ENCODE measurements at regions not wholly inside any gene's neighbourhood (a gene's known extent, or its start where the extent isn't known, plus 50 kb on each side); places are given as distances from the start of the nearest gene placed in this dataset.
A peak's percentile ranks its signal among the peaks of the same experiment; 100 is the strongest.

DNA sequence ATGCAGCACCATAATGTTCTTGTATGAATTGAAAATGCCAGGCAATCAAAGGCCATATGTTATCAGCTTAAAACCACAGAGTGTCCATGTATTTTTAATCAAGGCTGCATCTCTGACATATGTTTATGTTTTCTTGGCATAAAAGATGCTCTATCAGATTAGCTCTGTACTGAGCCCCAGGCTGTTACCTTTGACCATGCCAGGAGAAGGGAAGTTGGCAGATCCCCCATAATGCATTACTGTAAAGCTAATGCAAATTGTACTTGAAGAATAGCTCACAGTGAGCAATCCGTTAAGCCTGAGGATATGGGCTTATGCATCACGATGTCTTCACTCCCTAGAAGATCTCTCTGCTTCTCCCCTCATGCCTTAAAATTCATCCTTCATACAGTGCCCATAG, 414.4 kb downstream of the BRINP1 start:
- peak; percentile 66 for DNase-seq (ENCODE audit: low spot score)

DNA sequence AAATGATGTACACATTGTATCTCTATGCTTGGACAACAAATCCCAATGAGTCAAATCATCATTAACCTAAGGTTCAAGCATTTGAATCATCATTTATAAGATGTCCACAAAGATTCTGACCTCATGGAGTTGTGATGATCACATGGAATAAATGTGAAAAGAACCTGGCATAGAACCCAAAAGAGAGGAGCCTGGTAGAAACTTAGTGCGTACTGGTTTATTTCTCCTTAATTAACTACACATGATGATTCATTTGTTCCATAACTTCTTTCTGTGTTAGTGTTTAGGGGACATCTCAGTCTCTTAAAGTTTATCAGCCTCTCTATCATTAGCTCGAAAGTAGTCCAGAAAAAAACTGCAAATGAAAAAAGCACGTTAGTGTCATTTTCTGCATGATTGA, 411.6 kb downstream of the BRINP1 start:
- DNase-seq (ENCODE audit: low spot score), result no peak

DNA sequence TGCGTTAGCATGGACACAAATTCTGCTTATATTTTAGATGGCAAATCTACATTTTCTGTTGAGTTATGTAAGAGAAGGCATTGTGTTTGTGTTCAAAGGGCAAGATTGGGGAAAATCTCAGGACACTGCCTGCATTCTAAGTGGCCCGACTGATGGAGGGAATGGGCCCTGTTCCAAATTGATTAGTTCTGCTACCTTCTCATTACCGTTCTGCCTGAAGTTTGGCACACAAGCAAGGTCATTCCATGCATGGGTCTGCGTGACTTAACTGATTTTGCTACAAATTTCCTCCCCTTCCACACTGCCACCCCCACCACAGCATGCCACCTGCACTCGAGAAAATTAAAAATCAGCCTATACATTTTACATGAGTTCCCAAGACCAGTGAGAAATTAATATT, 409.9 kb downstream of the BRINP1 start:
- no peak for DNase-seq (ENCODE audit: low spot score)

DNA sequence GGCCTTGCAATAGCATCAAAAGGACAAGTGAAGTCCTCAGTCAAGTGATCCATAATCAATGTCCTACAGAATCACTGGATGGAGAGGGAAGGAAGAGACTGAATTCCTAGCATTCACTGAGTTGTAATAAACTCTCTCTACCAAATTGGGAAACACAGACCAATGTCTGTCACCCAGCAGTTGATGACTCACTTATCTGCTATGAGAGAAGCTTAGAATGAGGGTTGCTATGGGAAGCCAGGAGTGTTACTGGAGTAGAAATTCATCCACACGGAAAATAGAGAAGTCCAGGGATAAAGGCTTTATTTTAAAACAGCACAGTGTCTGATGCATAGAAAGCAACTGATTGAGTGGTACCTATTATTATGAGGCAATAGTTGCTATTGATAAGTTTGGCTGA, 407.4 kb downstream of the BRINP1 start:
- no peak for DNase-seq (ENCODE audit: low spot score)

DNA sequence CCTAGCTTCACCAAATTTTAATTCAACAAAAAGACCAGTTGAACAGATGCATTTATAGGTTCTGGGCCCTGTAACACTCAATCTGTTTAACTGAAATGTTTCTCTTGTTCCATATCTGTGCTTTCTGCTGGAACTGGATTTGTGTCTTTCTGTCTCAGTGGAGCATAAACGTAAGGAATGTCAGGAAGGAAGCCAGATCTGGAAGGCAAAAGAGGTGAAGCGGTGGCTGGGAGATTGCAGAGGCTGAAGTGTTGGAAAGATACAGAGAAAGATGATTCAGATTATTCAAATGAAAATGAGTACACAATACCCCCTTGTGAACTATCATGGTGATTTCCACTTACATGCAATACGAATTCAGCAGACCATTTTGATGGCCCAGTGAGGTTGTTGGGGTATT, 406.8 kb downstream of the BRINP1 start:
- DNase-seq (ENCODE audit: low spot score), result no peak

DNA sequence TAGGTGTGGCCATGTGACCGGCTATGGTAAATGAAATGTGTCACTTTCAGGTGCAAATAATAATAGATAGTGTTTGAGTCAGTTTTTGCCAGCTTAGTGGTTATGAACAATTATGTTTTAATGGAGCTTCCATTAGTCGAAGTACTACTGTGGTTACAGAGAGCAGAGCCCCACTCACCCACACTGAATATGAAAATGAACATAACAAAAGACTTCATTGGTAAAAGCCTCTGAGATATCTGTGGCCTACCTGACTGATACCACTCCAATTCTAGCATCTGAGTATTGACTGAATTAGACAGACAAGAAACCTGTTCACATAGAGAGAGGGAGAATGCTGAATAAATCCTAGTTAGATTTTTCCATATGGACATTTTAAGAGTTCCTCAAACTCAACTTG, 405.6 kb downstream of the BRINP1 start:
- no peak for DNase-seq (ENCODE audit: low spot score)

DNA sequence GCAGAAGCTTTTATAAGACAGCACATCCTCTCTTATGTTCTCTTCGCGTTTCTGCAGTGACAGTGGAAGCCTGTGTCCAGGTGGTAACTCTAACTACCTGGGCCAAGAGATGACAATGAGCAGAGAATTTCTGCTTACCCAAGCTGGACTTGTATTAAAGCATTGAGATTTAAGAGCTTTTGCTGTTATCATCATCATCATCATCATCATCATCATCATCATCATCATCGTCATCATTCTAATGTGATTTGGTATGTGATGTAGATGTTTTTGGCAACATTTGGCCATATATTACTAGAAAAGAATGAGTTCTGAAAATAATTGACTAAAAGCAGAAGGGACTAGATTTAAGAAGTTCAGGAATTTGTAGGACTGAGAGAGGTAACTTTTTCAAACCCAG, 401.3 kb downstream of the BRINP1 start:
- no peak for DNase-seq (ENCODE audit: low spot score)

DNA sequence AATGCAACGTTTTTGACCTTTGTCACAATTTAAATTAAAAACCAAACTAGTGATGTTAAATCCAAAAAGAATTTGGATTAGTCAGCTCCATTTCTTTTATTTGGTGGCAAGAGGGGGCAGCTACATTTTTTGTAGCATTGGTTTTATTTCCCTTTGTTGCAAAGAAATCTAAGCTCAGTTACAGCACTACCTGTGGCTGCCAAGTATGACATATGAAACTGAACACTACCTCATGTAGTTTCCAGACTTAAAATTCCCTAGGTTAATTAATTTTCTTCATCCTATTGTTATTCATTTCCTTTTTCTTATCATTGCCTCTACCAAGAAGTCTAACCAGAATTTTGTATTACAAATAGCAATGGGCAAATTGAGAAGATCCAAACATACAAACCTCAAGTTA, 393.5 kb downstream of the BRINP1 start:
- DNase-seq (ENCODE audit: low spot score), result no peak

DNA sequence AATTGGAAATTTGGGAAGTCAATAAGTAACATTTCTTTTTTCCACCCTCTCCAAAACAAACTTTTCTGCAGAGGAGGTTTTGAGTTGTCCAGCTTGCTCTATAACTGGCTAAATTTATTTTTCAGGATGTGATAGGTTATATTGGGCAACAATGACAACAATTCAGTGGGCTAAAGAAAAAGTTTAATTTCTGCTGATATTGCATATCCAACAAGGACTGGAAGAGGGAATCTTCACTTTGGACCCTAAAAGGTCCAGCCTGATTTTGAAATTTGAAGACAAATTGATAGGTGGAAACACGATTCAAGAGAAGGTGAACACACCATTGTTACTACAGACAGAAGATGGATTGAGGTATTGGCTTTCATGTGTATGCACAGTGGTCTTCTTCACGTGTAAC, 393.1 kb downstream of the BRINP1 start:
- DNase-seq (ENCODE audit: low spot score), result no peak

DNA sequence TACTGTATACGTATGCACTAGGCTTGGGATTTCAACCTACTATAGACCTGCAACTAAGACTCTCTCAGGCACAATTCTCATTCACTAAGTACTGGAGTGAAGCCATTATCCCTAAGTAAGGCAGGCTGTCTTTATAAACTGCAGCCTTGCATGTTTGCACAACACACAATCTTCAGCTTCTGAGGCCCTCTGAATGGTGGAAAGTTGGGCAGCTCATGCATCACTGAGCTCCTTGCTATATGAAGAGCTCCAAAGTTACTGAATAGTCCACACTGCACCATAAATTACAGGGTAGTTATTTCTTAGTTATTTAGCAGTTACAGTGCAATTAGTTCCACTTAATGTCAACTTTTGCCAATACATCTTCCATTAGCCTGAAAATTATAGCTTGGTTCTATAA, 384.6 kb downstream of the BRINP1 start:
- no peak for DNase-seq (ENCODE audit: low spot score)

DNA sequence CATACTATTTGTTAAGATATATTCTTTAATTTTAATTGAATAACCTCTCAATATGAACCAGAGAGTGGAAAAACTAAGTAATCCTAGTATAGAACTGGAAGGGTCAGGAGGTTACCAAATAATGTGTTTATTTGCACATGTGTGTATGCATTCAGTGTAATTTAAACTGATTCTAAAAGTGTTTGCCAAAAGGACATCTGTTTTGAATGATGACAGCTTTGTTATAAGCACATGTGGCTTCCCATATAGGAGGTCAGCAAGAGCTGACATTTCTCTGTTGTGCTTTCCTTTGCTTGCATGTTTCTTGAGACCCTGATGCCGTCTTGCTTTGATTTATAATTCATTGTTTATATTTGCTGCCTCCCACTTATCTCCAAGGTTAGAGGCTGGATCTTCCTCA, 383.4 kb downstream of the BRINP1 start:
- no peak for DNase-seq (ENCODE audit: low spot score)

DNA sequence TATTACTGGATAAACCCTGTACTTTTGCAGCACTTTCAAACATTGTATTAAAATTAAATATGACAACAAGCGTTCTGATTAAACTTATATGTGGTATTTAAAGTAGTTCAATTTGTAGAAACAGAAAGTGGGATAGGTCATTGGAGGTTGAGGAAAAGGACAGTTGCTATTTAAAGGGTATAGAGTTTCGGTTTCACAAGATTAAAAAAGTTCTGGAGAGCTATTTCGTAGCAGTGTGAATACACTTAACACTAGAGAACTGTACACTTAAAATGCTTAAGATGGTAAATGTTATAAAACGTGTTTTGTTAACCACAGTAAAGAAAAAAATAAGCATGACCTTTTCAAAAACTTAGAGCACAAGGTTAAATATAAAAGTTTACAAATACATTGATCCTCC, 382.1 kb downstream of the BRINP1 start:
- DNase-seq (ENCODE audit: low spot score), result no peak

DNA sequence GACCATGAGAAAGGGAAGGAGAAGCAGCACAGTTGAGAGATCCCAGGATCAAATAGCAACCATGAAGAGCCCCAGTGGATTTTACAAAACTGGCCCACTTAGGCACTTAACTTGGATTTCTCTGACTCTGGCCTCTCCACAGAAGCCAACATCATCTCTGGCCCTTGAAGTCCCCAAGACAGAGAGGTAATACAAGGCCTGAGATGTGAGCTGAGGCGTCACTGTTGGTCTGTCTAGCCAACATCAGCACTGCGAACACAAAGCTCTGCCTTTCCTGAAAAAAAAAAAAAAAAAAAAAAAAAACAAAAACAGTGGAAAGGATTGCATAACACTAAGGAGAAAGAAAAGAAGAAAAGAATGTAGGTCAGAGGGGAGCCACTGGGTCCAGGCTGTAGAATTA, 378.3 kb downstream of the BRINP1 start:
- DNase-seq (ENCODE audit: low spot score), result no peak

DNA sequence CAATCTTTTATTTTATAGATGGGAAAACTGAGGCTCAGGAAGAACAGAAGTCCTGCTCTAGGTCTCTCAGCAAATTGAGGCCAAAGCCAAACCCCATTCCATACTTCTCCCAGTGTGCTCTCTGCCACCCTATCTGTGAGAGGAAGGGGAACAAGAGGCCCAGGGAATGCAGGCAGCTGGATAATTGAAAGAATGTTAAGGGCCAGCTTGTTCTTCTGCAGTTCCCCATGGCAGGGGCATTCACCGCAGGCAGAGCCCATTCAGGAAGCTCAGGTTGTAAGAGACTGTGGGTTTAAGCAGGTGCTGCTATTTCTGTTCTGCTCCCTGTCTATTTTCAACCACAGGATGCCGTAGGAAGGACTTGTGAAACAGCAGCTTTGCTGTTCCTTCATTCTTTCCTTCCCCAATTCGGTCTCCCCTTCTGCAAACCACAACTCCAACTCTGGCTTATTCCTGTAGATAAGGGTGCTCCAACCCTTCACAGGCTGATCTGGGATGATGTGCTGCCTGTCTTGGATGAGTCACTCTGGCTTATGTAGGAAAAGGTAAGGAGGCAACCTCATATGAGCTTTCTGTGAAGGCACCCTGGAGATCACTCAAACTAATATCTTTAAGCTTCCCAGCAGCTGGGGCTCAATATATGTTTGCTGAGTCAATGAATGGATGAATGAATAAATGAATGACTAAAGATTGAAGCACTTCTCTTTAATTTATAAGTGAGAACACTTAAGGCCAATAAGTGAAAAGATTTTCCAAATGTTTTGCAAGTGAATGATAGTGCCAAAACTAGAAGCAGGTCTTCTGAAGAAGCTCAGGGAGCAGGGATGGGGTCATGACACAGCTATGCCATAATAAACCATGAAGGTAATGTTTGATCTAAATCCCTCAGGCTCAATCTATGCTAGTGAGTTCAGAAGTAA, 377.6 kb downstream of the BRINP1 start:
- no peak for DNase-seq (ENCODE audit: low spot score)

DNA sequence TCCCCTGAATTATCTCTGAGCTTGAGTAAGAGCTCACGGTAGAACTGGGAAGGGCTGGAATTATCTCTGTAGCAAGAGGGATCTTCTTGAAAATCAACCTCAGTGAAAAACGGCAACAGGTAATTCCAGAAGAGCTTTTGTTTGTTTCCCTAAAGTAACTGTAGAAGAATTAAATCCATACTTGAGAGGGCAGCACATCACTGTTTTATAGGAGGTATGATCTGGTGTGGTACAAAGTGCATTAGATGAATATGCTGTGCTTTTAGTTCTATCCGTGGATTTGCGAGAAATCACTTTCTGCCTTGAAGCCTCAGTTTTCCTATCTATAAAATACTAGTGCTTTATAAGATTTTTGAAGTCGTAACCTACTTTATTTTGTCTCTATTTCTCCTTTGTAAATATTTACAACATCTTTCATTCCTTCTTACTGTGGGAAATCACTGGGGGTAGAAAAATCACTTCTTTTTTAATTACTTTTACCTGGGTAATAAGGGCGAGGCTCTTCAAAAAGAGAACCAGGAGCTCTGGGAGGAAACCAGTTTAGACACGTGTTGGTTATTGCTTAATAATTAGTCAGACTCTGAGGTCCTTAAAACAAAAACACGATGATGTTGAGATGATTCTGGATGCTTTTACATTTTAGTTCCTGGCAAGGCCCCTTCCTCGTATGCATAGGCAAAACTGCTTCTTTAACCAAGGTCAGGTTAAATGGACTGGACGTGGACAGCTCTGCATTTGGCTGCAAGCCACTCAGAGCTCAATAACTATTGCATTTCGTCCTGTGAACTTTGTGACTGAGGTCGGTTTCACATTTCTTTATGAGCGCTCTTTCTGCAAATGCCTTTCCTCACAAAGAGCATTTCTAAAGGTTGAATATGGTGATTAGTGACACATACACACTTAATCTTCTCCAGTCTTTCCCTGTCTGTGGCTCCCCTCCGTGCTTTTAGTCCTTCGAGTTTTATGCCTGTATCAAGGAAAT, 376.1 kb downstream of the BRINP1 start:
- no peak for DNase-seq (ENCODE audit: low spot score)

DNA sequence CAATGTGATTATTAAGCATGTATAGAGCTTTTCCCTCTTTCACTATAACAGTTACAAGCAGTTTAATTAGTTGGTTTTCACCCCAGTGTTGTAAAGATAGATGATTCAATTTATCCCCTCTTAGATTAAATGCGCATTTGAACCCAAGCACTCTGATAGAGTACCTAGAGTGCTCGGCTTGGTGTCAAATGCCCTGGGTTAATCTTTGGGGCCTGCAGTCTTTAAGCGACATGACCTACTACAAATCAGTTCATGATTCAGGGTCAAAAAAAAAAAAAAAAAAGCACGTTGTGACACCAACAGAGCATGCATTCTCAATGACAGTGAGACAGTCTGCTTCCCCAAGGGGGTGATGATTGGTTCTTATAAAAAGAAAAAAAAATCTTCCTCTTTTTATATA, 375.3 kb downstream of the BRINP1 start:
- DNase-seq (ENCODE audit: low spot score), result no peak

DNA sequence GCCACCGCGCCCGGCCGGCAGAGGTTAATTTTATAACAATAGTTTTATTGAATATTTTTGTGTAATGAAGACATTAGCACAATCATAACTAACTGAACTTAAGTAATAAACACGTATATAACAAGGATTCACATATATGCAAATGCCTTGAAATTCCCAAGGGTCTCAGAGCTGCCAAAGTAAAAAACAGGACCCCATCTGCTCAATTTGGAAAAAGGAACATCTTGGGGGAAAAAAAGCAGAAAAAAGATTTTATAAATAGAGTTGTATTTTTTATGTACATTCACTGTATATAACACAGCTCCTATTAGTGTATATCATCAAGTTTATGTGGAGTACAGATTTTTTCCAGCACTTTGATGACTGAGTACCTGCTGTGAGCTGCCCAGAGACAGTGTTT, 366.7 kb downstream of the BRINP1 start:
- no peak for DNase-seq (ENCODE audit: low spot score)

DNA sequence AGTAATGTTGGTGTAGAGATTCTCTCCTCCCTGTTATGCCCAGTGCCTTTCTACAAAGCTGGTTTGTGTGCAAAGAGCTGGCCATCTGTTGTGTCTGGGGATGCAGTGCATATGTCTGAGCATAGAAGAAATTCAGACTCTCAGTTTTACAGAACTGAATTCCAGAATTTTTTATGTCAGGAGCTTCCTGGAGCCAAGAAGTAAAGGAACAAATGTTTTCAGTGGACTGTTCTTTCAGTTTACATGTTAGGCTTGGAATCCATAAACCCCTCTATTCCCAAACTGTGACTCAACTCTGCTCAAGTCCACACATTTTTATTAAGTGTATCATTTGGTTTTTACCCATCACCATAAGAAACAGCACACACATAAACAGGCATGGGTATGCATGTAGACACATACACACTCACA, 366.0 kb downstream of the BRINP1 start:
- DNase-seq (ENCODE audit: low spot score), result no peak

DNA sequence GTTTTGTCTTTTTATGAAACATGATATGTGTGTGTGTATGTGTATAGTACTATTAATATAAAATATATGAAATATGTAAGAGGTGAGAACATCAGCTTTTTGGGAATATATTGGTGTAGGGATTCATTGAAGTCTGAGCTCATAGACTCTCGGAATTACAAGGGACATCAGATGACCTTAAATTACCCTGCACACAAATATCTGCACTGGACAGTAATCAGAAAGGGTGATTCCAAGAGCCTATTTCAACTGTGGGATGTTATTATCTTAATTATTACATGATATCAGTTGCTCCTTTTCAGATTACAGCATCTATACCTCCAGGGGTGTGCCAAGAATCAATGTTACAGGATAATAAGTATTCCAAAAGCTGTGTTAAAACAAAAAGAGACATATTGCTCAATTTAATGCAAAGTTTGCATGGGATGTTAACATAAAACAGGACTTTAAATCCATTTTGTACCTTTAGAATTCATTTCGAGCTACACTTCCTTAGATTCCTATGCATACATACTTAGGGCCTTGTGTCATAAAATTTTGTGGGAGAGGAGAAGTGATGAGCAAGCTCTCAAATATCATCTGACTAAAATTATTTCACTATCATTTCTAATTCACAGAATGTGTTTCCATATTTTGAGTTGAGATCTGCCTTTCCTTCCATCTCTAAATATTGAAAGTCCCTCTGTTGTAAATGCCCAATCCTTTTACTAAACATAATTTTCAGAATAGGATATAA, 365.2 kb downstream of the BRINP1 start:
- DNase-seq (ENCODE audit: low spot score), result no peak

DNA sequence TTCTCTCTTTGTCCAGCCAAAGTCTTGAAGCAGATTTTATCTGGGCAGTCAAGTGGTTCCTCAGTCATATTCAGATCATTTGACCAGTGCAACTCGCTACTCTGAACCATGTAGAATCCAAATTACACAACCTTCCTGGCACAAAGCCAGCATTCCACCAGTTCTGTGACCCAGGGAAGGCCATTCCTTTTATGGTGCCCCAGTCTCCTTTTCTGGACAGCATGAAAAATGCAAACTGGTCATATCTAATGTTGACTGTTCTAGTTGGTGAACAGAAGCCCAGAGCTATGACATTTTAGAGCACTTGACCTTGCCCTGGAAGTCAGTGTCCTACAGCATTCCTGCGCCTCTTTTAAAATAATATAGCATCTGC, 364.6 kb downstream of the BRINP1 start:
- DNase-seq (ENCODE audit: low spot score), result no peak

DNA sequence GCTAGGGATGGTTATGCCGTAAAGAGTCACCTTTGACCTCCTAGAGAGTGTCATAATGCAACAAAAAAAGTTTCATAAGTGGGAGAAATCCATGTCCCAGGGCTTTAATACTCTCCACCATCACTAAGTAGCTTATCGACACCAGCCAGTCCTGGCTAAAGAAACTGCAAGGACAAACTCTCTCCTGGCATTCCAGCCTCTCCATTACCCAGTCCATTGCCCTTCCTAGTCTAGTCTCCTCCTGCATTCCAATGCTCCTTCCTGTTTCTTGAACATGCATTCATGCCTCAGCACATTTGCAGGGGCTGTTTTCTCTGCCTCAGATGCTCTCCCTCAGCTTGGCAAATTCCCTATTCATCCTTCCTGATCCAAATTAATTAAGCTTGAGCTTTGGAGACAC, 364.1 kb downstream of the BRINP1 start:
- DNase-seq (ENCODE audit: low spot score), result no peak

DNA sequence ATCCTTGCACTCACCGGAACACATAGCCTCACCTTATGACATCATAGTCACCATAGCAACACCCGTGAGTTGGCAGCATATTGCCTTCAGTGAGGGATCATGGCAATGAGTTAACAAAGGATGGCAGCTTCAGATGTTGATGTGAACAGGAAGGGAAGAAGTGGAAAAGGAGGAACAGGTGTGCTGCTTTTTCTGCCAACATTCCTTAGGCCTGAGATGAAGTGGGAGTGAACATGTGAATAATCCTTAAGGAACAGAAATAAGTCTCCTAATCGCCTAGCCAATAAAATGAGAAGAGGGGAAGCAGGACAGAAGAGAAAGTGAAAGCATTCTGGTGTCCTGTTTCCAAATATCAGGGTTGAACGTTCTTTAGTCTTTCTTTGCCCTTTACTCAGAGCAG, 360.0 kb downstream of the BRINP1 start:
- DNase-seq (ENCODE audit: low spot score), result no peak

All from D341Med (cell line).